GM21576 (cell line): ENCODE measurements at regions not wholly inside any gene's neighbourhood (a gene's known extent, or its start where the extent isn't known, plus 50 kb on each side); places are given as distances from the start of the nearest gene placed in this dataset.
"Not testable (repeated sequence)": the region's sequence is repeated elsewhere in the genome, so short reads cannot be mapped to it uniquely, and the experiment has no call there.

ENCODE experiments used
- ATAC-seq: cut with Tn5 transposase; IDR thresholded peaks from one replicate; pipeline ENCODE4 v1.9.1; 2021; ENCODE audit warnings: mild to moderate bottlenecking, moderate library complexity; ENCODE audit not compliant: unreplicated experiment

DNA sequence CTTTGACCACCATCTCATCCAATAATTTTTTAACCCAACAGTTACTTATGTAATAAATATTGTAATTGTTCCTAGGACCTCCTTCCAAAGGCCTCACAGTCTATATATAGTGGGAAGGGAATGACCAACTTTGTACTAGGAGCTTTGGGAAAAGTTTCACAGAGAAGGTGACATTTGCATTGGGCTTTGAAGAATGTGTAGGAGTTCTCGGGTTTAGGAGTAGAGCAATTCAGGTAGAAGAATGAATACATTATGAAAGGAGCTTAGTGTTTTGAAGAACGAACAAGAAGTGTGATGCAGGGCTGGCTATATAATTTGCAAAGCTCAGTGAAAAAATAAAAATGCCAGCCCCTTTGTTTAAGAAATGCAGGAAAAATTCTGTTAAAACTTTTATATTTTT, 330.4 kb upstream of the DEPDC1 start:
- ATAC-seq, result no peak

- no peak for ATAC-seq
These were observed 331.1 kb upstream of the DEPDC1 start for GRCh38 chr1:68828013-68828412.

- ATAC-seq, result no peak
These were observed 334.4 kb upstream of the DEPDC1 start for GRCh38 chr1:68831281-68831680.

DNA sequence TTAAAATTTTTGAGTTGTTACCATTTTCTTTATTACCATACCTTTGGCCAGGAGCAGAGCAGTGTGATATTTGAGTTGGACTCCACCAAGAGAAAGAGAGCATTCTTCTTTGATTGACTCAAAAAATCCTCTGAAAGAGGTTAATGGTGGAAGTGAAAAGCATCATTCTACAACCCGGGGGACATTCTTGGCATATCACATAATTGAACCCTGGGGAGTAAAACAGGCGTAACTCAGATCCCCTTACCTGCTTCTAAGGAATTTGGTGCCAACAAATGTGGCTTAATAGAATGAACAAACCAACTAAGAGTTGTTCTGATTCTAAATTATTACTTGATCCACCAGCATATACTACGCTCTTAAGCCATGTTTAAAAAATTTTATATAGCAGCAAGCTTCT, 351.1 kb upstream of the DEPDC1 start:
- no peak for ATAC-seq

- no peak for ATAC-seq
These were observed 371.7 kb upstream of the DEPDC1 start for GRCh38 chr1:68868606-68869005.

GRCh38 chr1:68873144-68873543, 376.3 kb upstream of the DEPDC1 start:
- no peak for ATAC-seq

- not testable (repeated sequence) for ATAC-seq
These were observed 384.7 kb upstream of the DEPDC1 start for GRCh38 chr1:68881330-68882194.

- no peak for ATAC-seq
These were observed 392.6 kb upstream of the DEPDC1 start for GRCh38 chr1:68889471-68889870.

- ATAC-seq, result no peak
These were observed 393.9 kb upstream of the DEPDC1 start for GRCh38 chr1:68890736-68891135.

- ATAC-seq, result no peak
These were observed 407.6 kb upstream of the DEPDC1 start for GRCh38 chr1:68904477-68904876.

DNA sequence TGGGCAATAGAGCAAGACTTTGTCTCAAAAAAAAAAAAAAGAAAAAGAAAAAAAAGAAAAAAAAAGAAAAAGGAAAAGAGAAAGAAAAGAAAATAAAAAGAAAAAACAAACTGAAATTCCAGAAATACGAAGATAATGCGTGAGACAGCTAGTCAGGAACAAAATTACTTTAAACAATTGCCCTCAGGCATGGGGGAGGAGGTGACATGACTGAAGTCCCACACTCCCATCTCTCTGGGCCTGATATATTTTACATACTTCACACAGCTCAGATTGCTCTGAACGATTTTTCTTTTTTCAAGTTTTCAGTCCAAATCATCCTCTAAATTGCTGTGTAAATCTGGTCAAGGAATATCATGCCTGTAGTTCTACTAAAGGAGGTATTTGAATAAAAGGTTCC, 409.5 kb upstream of the DEPDC1 start:
- ATAC-seq, result no peak

DNA sequence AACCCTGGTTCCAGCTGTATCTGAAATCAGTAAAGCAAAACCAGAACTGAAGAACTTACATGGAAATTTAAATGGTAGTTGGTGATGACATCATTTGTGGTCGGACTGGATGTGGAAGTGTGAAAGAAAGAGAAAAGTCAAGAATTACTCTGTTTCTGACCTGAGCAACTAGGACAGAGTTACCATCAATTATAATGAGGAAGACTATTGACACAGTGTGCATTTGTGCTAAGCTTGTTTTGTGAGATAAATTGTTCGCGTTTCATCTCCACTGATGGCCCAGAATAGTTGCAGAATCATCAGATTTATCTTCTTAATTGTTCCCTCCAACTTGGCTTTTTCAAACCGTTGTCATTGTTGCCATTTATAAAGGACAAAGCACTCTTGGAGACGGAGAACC, 410.6 kb upstream of the DEPDC1 start:
- no peak for ATAC-seq

- no peak for ATAC-seq
These were observed 411.4 kb upstream of the DEPDC1 start for GRCh38 chr1:68908316-68908715.

- ATAC-seq, result no peak
These were observed 419.5 kb upstream of the DEPDC1 start for GRCh38 chr1:68916221-68916902.

- no peak for ATAC-seq
These were observed 420.6 kb upstream of the DEPDC1 start for GRCh38 chr1:68917456-68917855.

GRCh38 chr1:68918563-68918962, 421.7 kb upstream of the DEPDC1 start:
- ATAC-seq, result no peak

- ATAC-seq, result no peak
These were observed 422.2 kb upstream of the DEPDC1 start for GRCh38 chr1:68919075-68919474.

DNA sequence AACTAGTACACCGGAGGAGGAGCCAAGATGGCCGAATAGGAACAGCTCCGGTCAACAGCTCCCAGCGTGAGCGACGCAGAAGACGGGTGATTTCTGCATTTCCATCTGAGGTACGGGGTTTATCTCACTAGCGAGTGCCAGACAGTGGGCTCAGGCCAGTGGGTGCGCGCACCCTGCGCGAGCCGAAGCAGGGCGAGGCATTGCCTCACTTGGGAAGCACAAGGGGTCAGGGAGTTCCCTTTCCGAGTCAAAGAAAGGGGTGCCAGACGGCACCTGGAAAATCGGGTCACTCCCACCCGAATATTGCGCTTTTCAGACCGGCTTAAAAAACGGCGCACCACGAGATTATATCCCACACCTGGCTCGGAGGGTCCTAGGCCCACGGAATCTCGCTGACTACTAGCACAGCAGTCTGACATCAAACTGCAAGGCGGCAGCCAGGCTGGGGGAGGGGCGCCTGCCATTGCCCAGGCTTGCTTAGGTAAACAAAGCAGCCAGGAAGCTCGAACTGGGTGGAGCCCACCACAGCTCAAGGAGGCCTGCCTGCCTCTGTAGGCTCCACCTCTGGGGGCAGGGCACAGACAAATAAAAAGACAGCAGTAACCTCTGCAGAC, 426.7 kb upstream of the DEPDC1 start:
- ATAC-seq, result not testable (repeated sequence)

GRCh38 chr1:68930101-68930500, 433.2 kb upstream of the DEPDC1 start:
- no peak for ATAC-seq

- no peak for ATAC-seq
These were observed 439.6 kb upstream of the DEPDC1 start for GRCh38 chr1:68936530-68936929.

DNA sequence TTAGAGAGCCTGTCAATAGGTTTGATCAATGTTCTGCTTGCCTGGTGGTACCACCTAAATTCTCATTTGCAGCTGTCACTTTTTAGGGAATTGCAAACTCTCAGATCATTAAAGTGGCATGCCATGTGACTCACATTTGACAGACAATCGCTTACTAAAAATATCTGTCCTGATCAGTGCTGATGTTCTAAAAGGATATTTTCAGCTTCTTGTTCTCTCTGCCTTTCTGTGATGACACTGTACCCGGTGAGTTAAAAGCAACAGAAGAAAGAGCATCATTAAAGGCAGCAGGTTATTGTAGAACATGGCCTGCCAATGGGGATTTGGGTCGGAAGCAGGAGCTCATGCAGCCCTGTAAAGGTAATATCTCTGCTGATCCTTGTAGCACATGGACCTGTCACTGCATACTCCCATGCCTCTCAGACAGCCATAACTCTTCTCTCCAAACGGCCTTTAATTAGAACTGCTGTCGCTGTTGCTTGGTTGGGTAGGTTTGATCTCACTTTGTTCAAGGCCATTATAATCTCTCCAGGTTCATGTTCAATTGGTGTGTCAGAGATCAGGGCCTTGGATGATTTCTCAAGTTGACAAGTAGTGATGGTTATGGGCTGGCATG, 441.3 kb upstream of the DEPDC1 start:
- no peak for ATAC-seq
